Memory B cell (primary cell): ENCODE measurements at regions not wholly inside any gene's neighbourhood (a gene's known extent, or its start where the extent isn't known, plus 50 kb on each side); places are given as distances from the start of the nearest gene placed in this dataset.
"Not testable (repeated sequence)": the region's sequence is repeated elsewhere in the genome, so short reads cannot be mapped to it uniquely, and the experiment has no call there.

Experiments used
- ATAC-seq: fragments of 150-1000 bp; cut with Tn5 transposase; 2 replicates; pipeline ENCODE4 v1.10.0; 2021; ENCODE audit warnings: low read depth, mild to moderate bottlenecking, moderate library complexity
- DNase-seq, 2 donors: peaks; one replicate each; pipeline ENCODE4 v3.0.0; 2022; ENCODE audit warnings: low spot score in 2 of 2
- H3K27ac Mint-ChIP-seq: one replicate; pipeline ENCODE4 v1.8.0; 2022; ENCODE audit warnings: mild to moderate bottlenecking, moderate library complexity, mixed read lengths
- H3K27me3 Mint-ChIP-seq: one replicate; pipeline ENCODE4 v1.8.0; 2022; ENCODE audit warnings: mixed read lengths
- H3K36me3 Mint-ChIP-seq: one replicate; pipeline ENCODE4 v1.8.0; 2022; ENCODE audit warnings: mild to moderate bottlenecking, mixed read lengths
- H3K4me1 Mint-ChIP-seq: one replicate; pipeline ENCODE4 v1.8.0; 2022; ENCODE audit warnings: mixed read lengths
- H3K4me3 Mint-ChIP-seq: one replicate; pipeline ENCODE4 v1.8.0; 2022; ENCODE audit warnings: mild to moderate bottlenecking, moderate library complexity, mixed read lengths
- H3K9me3 Mint-ChIP-seq: one replicate; pipeline ENCODE4 v1.8.0; 2022; ENCODE audit warnings: mixed read lengths

- H3K27me3 Mint-ChIP-seq = peaks cover 13% of the 10 kb centered on the region
- no peak overlapping the region for H3K4me3 Mint-ChIP-seq
- no peak overlapping the region for H3K27ac Mint-ChIP-seq
- DNase-seq (no peak), ATAC-seq (no peak)
- no peaks in the 10 kb centered on the region for H3K9me3 Mint-ChIP-seq
- no peaks in the 10 kb centered on the region for H3K4me1 Mint-ChIP-seq
- no peaks in the 10 kb centered on the region for H3K36me3 Mint-ChIP-seq
These were observed 176.1 kb downstream of the ABCC12 start for GRCh38 chr16:47979616-47980182.

GRCh38 chr16:47979164-47979520 lies 176.7 kb downstream of the ABCC12 start:
- ATAC-seq (no peak), DNase-seq (no peak)
- no peaks in the 10 kb centered on the region for H3K36me3 Mint-ChIP-seq
- no peaks in the 10 kb centered on the region for H3K9me3 Mint-ChIP-seq
- peaks cover 13% of the 10 kb centered on the region for H3K27me3 Mint-ChIP-seq
- no peaks in the 10 kb centered on the region for H3K4me1 Mint-ChIP-seq
- no peak overlapping the region for H3K4me3 Mint-ChIP-seq
- no peak overlapping the region for H3K27ac Mint-ChIP-seq

GRCh38 chr16:47978491-47979163 lies 177.2 kb downstream of the ABCC12 start:
- H3K36me3 Mint-ChIP-seq = no peaks in the 10 kb centered on the region
- H3K4me3 Mint-ChIP-seq = no peak overlapping the region
- no peaks in the 10 kb centered on the region for H3K4me1 Mint-ChIP-seq
- H3K27ac Mint-ChIP-seq = no peak overlapping the region
- H3K27me3 Mint-ChIP-seq = peaks cover 9% of the 10 kb centered on the region
- DNase-seq (no peak), ATAC-seq (no peak)
- H3K9me3 Mint-ChIP-seq = no peaks in the 10 kb centered on the region

- Mint-ChIP-seq H3K4me3 (no peak overlapping the region), H3K4me1 (no peaks in the 10 kb centered on the region), H3K36me3 (no peaks in the 10 kb centered on the region), H3K9me3 (no peaks in the 10 kb centered on the region), H3K27ac (no peak overlapping the region), H3K27me3 (peaks cover 6% of the 10 kb centered on the region)
- DNase-seq (no peak), ATAC-seq (no peak)
These were observed 178.0 kb downstream of the ABCC12 start for GRCh38 chr16:47977802-47978201.

GRCh38 chr16:47976636-47977210 lies 179.1 kb downstream of the ABCC12 start:
- Mint-ChIP-seq H3K27me3 (peaks cover 7% of the 10 kb centered on the region), H3K4me1 (no peaks in the 10 kb centered on the region), H3K36me3 (no peaks in the 10 kb centered on the region), H3K4me3 (no peak overlapping the region), H3K27ac (no peak overlapping the region), H3K9me3 (no peaks in the 10 kb centered on the region)
- no peak for ATAC-seq
- DNase-seq = no peak

GRCh38 chr16:47974971-47975370 lies 180.8 kb downstream of the ABCC12 start:
- not testable (repeated sequence) for H3K27ac Mint-ChIP-seq, H3K36me3 Mint-ChIP-seq, H3K4me3 Mint-ChIP-seq, H3K4me1 Mint-ChIP-seq, DNase-seq, H3K27me3 Mint-ChIP-seq, ATAC-seq, H3K9me3 Mint-ChIP-seq

GRCh38 chr16:47973552-47973951 lies 182.2 kb downstream of the ABCC12 start:
- DNase-seq = no peak
- Mint-ChIP-seq H3K27me3 (peaks cover 6% of the 10 kb centered on the region), H3K9me3 (peaks cover 1% of the 10 kb centered on the region), H3K4me3 (no peak overlapping the region), H3K36me3 (no peaks in the 10 kb centered on the region), H3K4me1 (no peaks in the 10 kb centered on the region), H3K27ac (no peak overlapping the region)
- ATAC-seq = no peak

- H3K27me3 Mint-ChIP-seq = peaks cover 6% of the 10 kb centered on the region
- DNase-seq = no peak
- peaks cover 1% of the 10 kb centered on the region for H3K9me3 Mint-ChIP-seq
- H3K36me3 Mint-ChIP-seq = no peaks in the 10 kb centered on the region
- H3K4me1 Mint-ChIP-seq = no peaks in the 10 kb centered on the region
- no peak overlapping the region for H3K4me3 Mint-ChIP-seq
- no peak overlapping the region for H3K27ac Mint-ChIP-seq
- ATAC-seq = no peak
These were observed 183.4 kb downstream of the ABCC12 start for GRCh38 chr16:47972246-47972985.

- H3K4me1 Mint-ChIP-seq = no peaks in the 10 kb centered on the region
- no peak for ATAC-seq
- H3K9me3 Mint-ChIP-seq = peaks cover 1% of the 10 kb centered on the region
- no peak for DNase-seq
- H3K36me3 Mint-ChIP-seq = no peaks in the 10 kb centered on the region
- H3K27ac Mint-ChIP-seq = no peak overlapping the region
- H3K4me3 Mint-ChIP-seq = no peak overlapping the region
- peaks cover 6% of the 10 kb centered on the region for H3K27me3 Mint-ChIP-seq
These were observed 184.6 kb downstream of the ABCC12 start for GRCh38 chr16:47971225-47971624.

GRCh38 chr16:47970291-47970931 lies 185.4 kb downstream of the ABCC12 start:
- peaks cover 5% of the 10 kb centered on the region for H3K27me3 Mint-ChIP-seq
- no peak overlapping the region for H3K27ac Mint-ChIP-seq
- no peak for ATAC-seq
- no peaks in the 10 kb centered on the region for H3K36me3 Mint-ChIP-seq
- no peaks in the 10 kb centered on the region for H3K4me1 Mint-ChIP-seq
- DNase-seq = no peak
- H3K4me3 Mint-ChIP-seq = no peak overlapping the region
- H3K9me3 Mint-ChIP-seq = peaks cover 1% of the 10 kb centered on the region

GRCh38 chr16:47967374-47967773 lies 188.4 kb downstream of the ABCC12 start:
- H3K4me1 Mint-ChIP-seq = no peaks in the 10 kb centered on the region
- no peaks in the 10 kb centered on the region for H3K36me3 Mint-ChIP-seq
- H3K27ac Mint-ChIP-seq = no peak overlapping the region
- H3K9me3 Mint-ChIP-seq = peaks cover 1% of the 10 kb centered on the region
- ATAC-seq = no peak
- H3K27me3 Mint-ChIP-seq = peaks cover 6% of the 10 kb centered on the region
- H3K4me3 Mint-ChIP-seq = no peak overlapping the region
- DNase-seq = no peak

- ATAC-seq (no peak), DNase-seq (no peak)
- Mint-ChIP-seq H3K27me3 (peaks cover 2% of the 10 kb centered on the region), H3K27ac (no peak overlapping the region), H3K4me3 (no peak overlapping the region), H3K36me3 (no peaks in the 10 kb centered on the region), H3K9me3 (peaks cover 1% of the 10 kb centered on the region), H3K4me1 (no peaks in the 10 kb centered on the region)
These were observed 189.5 kb downstream of the ABCC12 start for GRCh38 chr16:47966325-47966724.

GRCh38 chr16:47965439-47965838 lies 190.4 kb downstream of the ABCC12 start:
- no peak overlapping the region for H3K27ac Mint-ChIP-seq
- peaks cover 2% of the 10 kb centered on the region for H3K27me3 Mint-ChIP-seq
- H3K4me1 Mint-ChIP-seq = no peaks in the 10 kb centered on the region
- no peaks in the 10 kb centered on the region for H3K36me3 Mint-ChIP-seq
- no peak for ATAC-seq
- DNase-seq = no peak
- no peak overlapping the region for H3K4me3 Mint-ChIP-seq
- peaks cover 1% of the 10 kb centered on the region for H3K9me3 Mint-ChIP-seq

- no peak for DNase-seq
- Mint-ChIP-seq H3K4me3 (no peak overlapping the region), H3K9me3 (no peaks in the 10 kb centered on the region), H3K27ac (no peak overlapping the region), H3K36me3 (no peaks in the 10 kb centered on the region), H3K27me3 (peaks cover 7% of the 10 kb centered on the region), H3K4me1 (no peaks in the 10 kb centered on the region)
- ATAC-seq = no peak
These were observed 197.1 kb downstream of the ABCC12 start for GRCh38 chr16:47958726-47959125.
